Testis (tissue), 2 donors: ENCODE measurements at regions not wholly inside any gene's neighbourhood (a gene's known extent, or its start where the extent isn't known, plus 50 kb on each side); places are given as distances from the start of the nearest gene placed in this dataset.

Experiments used
- POLR2A ChIP-seq: fragments of 450-650 bp; IDR thresholded peaks from one replicate; pipeline ENCODE4 v1.6.1; 2017; ENCODE audit warnings: antibody characterized with exemption, mild to moderate bottlenecking, moderate library complexity
- TF ChIP-seq, protein P1 (sequence below), 3 experiments: fragments of 450-650 bp in 2 of 3; fragments of 200-600 bp in 1 of 3; sonication (generic) in 1 of 3; IDR thresholded peaks; one replicate each; pipeline ENCODE4 v1.5.1; 2016 to 2019; ENCODE audit warnings: antibody characterized with exemption in 3 of 3, mild to moderate bottlenecking in 2 of 3, moderate library complexity in 1 of 3

DNA sequence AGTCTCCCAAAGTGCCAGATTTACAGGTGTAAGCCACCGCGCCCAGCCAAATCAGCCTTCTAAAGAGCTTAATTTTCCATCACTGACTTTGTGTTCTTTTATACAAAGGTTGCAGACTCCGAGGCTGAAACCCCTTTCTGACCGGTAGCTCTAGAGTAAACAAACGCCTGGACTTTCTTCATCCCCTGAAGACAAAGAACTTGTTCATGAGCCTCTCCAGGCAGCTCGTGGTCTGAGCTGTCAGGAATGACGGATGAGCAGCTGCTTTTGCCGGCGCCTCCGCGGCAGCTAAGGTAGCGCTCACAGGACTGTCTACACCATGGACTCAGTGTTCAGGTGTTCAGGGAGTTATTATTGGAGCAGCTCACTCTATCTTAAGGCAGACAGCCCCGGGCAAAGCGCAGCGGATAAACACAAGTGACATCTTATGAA, 128.5 kb upstream of the ERRFI1 start:
- no peak for TF ChIP-seq POLR2A
- TF ChIP-seq, protein P1, sequence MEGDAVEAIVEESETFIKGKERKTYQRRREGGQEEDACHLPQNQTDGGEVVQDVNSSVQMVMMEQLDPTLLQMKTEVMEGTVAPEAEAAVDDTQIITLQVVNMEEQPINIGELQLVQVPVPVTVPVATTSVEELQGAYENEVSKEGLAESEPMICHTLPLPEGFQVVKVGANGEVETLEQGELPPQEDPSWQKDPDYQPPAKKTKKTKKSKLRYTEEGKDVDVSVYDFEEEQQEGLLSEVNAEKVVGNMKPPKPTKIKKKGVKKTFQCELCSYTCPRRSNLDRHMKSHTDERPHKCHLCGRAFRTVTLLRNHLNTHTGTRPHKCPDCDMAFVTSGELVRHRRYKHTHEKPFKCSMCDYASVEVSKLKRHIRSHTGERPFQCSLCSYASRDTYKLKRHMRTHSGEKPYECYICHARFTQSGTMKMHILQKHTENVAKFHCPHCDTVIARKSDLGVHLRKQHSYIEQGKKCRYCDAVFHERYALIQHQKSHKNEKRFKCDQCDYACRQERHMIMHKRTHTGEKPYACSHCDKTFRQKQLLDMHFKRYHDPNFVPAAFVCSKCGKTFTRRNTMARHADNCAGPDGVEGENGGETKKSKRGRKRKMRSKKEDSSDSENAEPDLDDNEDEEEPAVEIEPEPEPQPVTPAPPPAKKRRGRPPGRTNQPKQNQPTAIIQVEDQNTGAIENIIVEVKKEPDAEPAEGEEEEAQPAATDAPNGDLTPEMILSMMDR (IDR thresholded peaks at IDR 0.05): no peak
